HG02759 (cell line): ENCODE measurements at regions not wholly inside any gene's neighbourhood (a gene's known extent, or its start where the extent isn't known, plus 50 kb on each side); places are given as distances from the start of the nearest gene placed in this dataset.
"Not testable (repeated sequence)": the region's sequence is repeated elsewhere in the genome, so short reads cannot be mapped to it uniquely, and the experiment has no call there.

Source experiments
- ATAC-seq: cut with Tn5 transposase; IDR thresholded peaks from one replicate; pipeline ENCODE4 v1.9.1; 2021; ENCODE audit warnings: mild to moderate bottlenecking, moderate library complexity; ENCODE audit not compliant: unreplicated experiment

GRCh38 chr11:93032580-93032979, 63.1 kb downstream of the MTNR1B start:
- ATAC-seq = no peak

- no peak for ATAC-seq
Observed at GRCh38 chr11:93033093-93033492, 63.6 kb downstream of the MTNR1B start.

- no peak for ATAC-seq
Observed at GRCh38 chr11:93034031-93034722, 64.7 kb downstream of the MTNR1B start.

GRCh38 chr11:93034723-93035039, 65.2 kb downstream of the MTNR1B start:
- ATAC-seq = no peak

GRCh38 chr11:93038521-93038920, 69.1 kb downstream of the MTNR1B start:
- no peak for ATAC-seq

GRCh38 chr11:93039531-93040240, 70.2 kb downstream of the MTNR1B start:
- no peak for ATAC-seq

GRCh38 chr11:93041682-93042081, 72.2 kb downstream of the MTNR1B start:
- ATAC-seq = no peak

- not testable (repeated sequence) for ATAC-seq
Observed at GRCh38 chr11:93043186-93043585, 73.7 kb downstream of the MTNR1B start.

GRCh38 chr11:93049740-93050139, 80.3 kb downstream of the MTNR1B start:
- no peak for ATAC-seq

GRCh38 chr11:93051186-93051585, 81.7 kb downstream of the MTNR1B start:
- no peak for ATAC-seq

- no peak for ATAC-seq
Observed at GRCh38 chr11:93053864-93054263, 84.4 kb downstream of the MTNR1B start.

- ATAC-seq = no peak
Observed at GRCh38 chr11:93054279-93054678, 84.8 kb downstream of the MTNR1B start.

GRCh38 chr11:93054881-93055280, 85.4 kb downstream of the MTNR1B start:
- peak; percentile 83 for ATAC-seq

GRCh38 chr11:93059117-93059957, 89.9 kb downstream of the MTNR1B start:
- no peak for ATAC-seq

GRCh38 chr11:93063086-93063485, 93.6 kb downstream of the MTNR1B start:
- ATAC-seq = no peak

GRCh38 chr11:93065074-93065674, 95.7 kb downstream of the MTNR1B start:
- not testable (repeated sequence) for ATAC-seq

GRCh38 chr11:93067881-93068390, 98.5 kb downstream of the MTNR1B start:
- no peak for ATAC-seq

- no peak for ATAC-seq
Observed at GRCh38 chr11:93072229-93072914, 102.9 kb downstream of the MTNR1B start.

- ATAC-seq = no peak
Observed at GRCh38 chr11:93073026-93073425, 103.6 kb downstream of the MTNR1B start.

GRCh38 chr11:93073508-93074280, 104.2 kb downstream of the MTNR1B start:
- no peak for ATAC-seq
